Mucosa of stomach (tissue), 1 donor: ENCODE measurements at regions not wholly inside any gene's neighbourhood (a gene's known extent, or its start where the extent isn't known, plus 50 kb on each side); places are given as distances from the start of the nearest gene placed in this dataset.

Source experiments
- H3K27me3 ChIP-seq: one replicate; pipeline ENCODE4 v1.7.0; 2013; ENCODE audit warnings: mild to moderate bottlenecking, low read length; ENCODE audit not compliant: control insufficient read depth, insufficient read depth
- H3K36me3 ChIP-seq: one replicate; pipeline ENCODE4 v1.7.0; 2013; ENCODE audit warnings: low read length; ENCODE audit not compliant: control insufficient read depth, insufficient read depth
- H3K4me1 ChIP-seq: one replicate; pipeline ENCODE4 v1.7.0; 2013; ENCODE audit warnings: mild to moderate bottlenecking, low read length; ENCODE audit not compliant: control insufficient read depth, insufficient read depth
- H3K4me3 ChIP-seq: one replicate; pipeline ENCODE4 v1.7.0; 2013; ENCODE audit warnings: low read length
- H3K9ac ChIP-seq: one replicate; pipeline ENCODE4 v1.7.0; 2013; ENCODE audit warnings: mild to moderate bottlenecking, low read length, moderate library complexity
- H3K9me3 ChIP-seq: one replicate; pipeline ENCODE4 v1.7.0; 2013; ENCODE audit warnings: mild to moderate bottlenecking, low read length, moderate library complexity; ENCODE audit not compliant: control insufficient read depth
- donor health status: Pancreatic carcinoma.

DNA sequence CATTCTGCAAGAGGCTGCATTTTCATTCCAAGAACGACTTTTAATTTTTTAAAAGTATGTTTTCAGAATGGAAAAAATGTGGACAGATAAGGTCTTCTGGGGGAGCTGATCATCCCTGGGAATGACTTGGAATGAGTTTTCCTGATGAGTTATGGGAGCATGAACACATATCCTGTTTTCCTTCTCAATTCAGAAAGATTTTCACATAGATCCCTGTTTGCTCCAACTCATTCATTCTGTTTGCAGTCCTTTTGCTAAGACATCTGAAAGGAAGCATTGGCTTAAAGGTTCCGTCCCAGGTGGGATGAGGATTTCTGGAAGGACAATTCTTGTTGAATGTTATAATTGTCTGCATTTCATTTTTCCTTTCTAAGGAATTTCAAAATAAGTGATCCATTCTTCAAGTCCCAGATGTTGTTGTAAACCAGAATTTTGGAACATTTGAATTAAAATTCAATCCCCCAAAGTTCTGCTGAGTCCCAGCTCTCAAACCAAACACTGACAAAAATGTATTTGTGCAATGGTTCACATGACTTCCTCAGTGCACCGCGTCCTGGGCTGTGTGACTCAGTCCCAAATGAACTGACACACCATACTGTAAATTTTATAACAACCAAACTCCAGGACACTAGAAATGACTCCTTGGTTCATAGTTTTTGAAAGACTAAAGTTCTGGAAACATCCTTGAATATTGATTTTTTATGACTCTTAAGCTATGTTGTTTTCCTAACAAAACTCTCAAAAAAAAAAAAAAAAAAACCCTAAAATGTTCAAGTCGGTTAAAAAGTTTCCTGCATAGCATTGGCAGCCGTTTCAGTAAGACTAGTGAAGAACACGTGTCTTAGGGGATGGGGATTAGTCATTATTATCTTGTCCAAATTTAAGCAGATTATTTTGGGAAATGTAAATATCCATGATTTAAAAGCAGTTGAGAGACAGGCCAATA is 281.8 kb upstream of the TCF4 start:
- no peak overlapping the region for H3K4me3 ChIP-seq
- H3K9me3 ChIP-seq, result no peaks in the 10 kb centered on the region
- H3K4me1 ChIP-seq, result no peaks in the 10 kb centered on the region
- no peaks in the 10 kb centered on the region for H3K27me3 ChIP-seq
- H3K36me3 ChIP-seq, result no peaks in the 10 kb centered on the region
- H3K9ac ChIP-seq, result no peak overlapping the region

DNA sequence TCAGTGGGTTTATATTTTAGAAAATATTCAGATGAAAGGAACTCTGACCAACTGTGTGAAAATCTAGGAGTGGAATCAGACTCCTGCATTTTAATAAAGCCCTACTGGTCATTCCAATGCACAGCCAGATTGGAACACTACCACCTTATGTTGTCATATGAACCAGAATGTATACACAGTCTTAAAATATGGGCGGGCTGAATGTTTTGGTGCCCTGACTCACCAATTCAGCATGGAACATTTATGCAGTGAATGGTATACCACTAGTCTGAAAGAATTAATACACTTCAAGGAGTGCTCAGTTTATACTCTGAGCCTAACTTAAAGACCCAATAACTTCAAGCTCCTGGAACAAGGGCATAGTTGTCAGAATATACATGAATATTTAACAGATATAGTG is 280.9 kb upstream of the TCF4 start:
- H3K9me3 ChIP-seq, result no peaks in the 10 kb centered on the region
- H3K9ac ChIP-seq, result no peak overlapping the region
- no peaks in the 10 kb centered on the region for H3K27me3 ChIP-seq
- no peak overlapping the region for H3K4me3 ChIP-seq
- H3K4me1 ChIP-seq, result no peaks in the 10 kb centered on the region
- no peaks in the 10 kb centered on the region for H3K36me3 ChIP-seq

DNA sequence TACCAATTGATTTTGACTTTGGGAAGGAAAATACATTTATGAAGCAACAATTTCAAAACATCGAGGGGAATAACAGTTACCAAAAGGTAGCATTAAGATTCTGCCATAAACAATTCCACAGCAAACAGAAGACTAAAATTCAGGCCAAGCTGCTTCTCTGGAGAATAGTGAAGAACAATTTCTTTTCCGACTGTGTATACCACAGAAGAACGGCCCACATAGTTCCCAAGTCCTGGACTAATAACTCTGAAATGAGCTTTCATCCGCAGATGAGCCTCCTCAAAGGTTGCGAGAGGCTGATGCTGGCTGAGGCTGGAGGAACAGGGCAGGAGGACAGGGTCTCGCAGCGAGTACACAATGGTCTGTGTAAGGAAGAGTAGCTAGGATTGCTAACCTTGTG is 278.9 kb upstream of the TCF4 start:
- H3K27me3 ChIP-seq, result no peaks in the 10 kb centered on the region
- H3K4me3 ChIP-seq, result no peak overlapping the region
- no peaks in the 10 kb centered on the region for H3K9me3 ChIP-seq
- no peak overlapping the region for H3K9ac ChIP-seq
- H3K36me3 ChIP-seq, result no peaks in the 10 kb centered on the region
- H3K4me1 ChIP-seq, result no peaks in the 10 kb centered on the region

DNA sequence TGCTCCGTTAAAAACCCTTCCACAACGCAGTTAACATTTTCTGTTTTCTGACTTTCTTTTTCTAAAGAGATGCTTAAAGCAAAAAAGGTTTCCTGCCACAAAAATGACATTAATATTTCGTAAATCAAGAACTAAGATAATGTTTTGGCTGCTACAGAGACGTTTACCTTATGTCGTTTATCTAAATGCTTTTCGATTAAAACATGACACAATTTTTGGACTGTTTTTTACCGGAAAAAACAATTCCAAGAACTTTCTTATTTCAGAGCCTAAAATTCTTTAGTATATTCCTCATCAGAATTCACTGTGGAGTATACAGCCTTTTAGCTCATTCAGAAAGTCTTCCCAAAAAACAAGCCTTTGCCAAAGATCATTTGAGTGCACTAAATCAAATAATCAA is 278.0 kb upstream of the TCF4 start:
- H3K9ac ChIP-seq, result no peak overlapping the region
- H3K27me3 ChIP-seq, result no peaks in the 10 kb centered on the region
- H3K4me1 ChIP-seq, result no peaks in the 10 kb centered on the region
- H3K36me3 ChIP-seq, result no peaks in the 10 kb centered on the region
- H3K9me3 ChIP-seq, result no peaks in the 10 kb centered on the region
- no peak overlapping the region for H3K4me3 ChIP-seq

DNA sequence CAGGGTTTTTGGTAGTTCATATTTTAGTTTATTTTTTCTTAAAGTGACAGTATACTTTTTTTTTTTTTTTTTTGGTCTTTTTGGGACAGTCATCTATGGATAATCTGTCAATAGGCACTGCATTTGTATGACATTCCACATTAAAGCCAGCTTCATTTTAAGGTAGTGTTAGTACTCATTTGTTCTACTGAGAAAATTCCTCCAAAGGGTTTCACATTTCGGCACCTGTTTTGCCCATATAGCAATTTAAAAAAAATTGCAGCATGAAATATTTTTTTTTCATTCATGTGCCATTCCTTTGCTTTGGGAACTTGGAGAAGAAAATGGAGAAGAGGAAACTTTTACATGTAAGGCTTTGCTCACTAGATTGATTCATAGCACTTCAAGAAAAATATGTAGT is 276.3 kb upstream of the TCF4 start:
- Histone ChIP-seq H3K4me1 (no peaks in the 10 kb centered on the region), H3K9ac (no peak overlapping the region), H3K36me3 (no peaks in the 10 kb centered on the region), H3K9me3 (no peaks in the 10 kb centered on the region), H3K4me3 (no peak overlapping the region), H3K27me3 (no peaks in the 10 kb centered on the region)

DNA sequence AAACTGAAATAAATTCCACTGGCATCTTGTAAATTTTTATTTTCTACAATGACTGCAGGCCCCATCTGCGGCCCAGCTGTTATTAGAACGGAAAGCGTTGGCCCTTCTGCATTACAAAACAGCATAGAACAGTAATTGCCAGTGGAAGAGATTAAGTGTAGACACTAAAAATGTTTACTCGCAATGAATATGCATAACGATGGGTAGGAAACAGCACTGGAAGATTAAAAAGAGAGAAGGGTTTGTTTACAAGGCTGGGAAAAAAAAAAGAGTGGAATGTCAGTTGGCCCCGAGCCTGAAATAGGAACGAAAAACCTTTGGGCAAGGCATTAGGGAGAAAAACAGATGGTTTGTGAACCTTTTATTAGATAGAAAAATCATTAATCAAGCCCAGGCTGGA is 275.9 kb upstream of the TCF4 start:
- Histone ChIP-seq H3K27me3 (no peaks in the 10 kb centered on the region), H3K4me3 (no peak overlapping the region), H3K36me3 (no peaks in the 10 kb centered on the region), H3K9me3 (no peaks in the 10 kb centered on the region), H3K9ac (no peak overlapping the region), H3K4me1 (no peaks in the 10 kb centered on the region)

DNA sequence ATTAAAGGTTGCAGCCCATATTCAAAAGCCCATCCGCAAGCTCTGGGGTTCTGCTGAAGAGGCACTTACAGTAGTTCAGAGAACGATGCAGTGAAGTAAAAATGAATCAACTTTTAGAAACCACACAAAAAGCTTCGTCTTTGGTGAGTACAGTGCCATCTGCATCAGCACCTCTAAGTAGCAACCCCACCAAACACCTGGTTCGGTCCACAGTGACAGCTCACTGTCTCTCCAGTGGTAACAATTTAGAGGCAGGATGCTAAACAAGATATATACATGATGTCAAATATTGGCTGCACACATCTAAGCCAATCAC is 275.4 kb upstream of the TCF4 start:
- H3K9me3 ChIP-seq, result no peaks in the 10 kb centered on the region
- H3K27me3 ChIP-seq, result no peaks in the 10 kb centered on the region
- H3K9ac ChIP-seq, result no peak overlapping the region
- no peaks in the 10 kb centered on the region for H3K36me3 ChIP-seq
- no peak overlapping the region for H3K4me3 ChIP-seq
- H3K4me1 ChIP-seq, result no peaks in the 10 kb centered on the region

DNA sequence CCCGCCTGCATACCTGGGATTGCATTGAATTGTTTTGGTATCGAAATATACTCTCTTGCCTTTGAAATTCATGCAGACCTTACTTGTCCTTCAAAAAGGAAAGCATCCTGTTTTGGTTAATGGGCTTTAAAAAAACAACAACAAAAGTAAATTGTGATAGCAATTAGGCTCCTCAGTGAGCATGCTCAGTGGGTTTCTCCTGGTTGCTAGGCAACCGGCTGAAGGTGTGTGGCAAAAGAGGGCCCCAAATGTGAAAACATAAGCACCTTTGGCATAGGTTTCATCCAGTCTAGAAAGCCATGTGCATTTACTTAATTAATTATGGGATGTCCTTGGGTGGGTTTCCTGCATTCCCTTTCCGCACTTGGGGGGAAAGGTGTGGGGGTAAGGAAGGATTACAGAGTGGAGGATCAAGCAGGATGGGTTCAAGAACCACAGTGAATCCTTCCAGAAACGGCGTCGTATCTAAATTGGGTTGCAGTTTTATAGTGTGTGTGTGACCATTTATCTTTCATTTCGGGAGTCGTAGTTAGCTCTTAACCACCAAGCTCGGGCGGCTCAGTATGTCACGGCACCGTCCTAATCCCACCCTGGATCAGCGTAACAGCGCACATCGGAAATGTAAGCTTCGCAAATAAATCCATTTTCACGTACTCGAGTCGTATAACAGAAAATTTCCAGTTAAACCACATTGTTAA is 274.9 kb upstream of the TCF4 start:
- H3K36me3 ChIP-seq, result no peaks in the 10 kb centered on the region
- no peak overlapping the region for H3K4me3 ChIP-seq

DNA sequence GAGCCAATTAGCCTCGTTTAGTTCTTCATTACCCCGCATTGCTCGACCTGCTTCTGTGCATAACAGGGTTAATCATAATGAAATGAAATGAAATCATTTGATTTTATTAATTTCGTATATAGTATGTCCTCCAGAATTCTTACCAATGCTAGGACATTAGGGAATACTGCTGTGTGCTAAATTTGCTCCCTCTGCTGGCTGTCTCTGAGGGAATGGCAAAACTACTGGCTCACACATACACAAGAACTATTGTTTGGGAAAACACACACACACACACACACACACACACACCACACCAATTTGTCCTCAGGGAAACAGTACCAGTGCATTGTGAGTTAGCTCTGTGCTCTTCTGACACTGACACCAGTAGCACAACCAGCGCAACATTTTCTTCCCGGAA is 273.3 kb upstream of the TCF4 start:
- H3K36me3 ChIP-seq, result no peaks in the 10 kb centered on the region
- H3K9ac ChIP-seq, result no peak overlapping the region
- no peaks in the 10 kb centered on the region for H3K4me1 ChIP-seq
- no peaks in the 10 kb centered on the region for H3K9me3 ChIP-seq
- H3K4me3 ChIP-seq, result no peak overlapping the region
- H3K27me3 ChIP-seq, result no peaks in the 10 kb centered on the region

More for the DNA sequence above, 274.9 kb upstream of the TCF4 start:
- H3K9ac ChIP-seq, result no peak overlapping the region
- H3K27me3 ChIP-seq, result no peaks in the 10 kb centered on the region
- no peaks in the 10 kb centered on the region for H3K9me3 ChIP-seq
- H3K4me1 ChIP-seq, result no peaks in the 10 kb centered on the region

DNA sequence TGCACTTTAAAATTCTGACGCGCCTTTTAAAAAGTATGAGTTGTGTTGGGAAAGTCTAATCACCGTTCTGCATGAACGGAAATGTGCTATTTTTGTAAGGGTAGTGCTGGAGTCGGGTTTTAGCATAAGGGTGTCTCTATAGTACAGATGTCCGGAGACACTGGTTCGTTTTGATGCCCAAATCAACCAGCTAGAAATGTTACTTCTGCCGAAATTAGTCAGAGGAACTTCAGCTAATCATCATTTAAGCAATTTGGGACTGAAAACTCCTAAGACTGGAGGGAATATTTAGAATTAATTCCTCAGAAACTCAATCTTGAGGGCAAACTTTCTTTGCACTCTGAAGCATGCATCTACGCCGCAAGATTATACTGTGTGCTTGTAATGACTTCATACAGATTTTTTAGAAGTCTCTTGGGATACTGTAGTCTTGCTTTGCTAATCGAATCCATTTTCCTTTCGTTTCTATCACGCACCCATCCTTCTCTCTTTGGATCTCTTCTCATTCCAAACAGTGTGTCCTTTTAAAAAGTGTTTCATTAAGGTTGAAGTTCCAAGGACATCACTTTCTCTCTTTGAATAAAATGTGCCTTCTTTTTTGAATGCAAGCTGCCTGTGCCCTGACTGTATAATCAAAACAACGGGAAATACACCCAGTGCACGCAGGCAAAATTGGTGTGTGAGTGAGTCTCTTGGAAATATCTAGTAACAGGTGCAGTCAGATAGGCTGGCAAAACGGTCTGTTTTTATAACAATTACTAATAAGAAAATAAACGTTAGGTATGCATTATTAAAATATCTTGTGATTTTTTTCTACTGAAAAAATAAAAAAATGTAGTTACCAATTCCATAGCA is 270.9 kb upstream of the TCF4 start:
- Histone ChIP-seq H3K36me3 (no peaks in the 10 kb centered on the region), H3K4me1 (no peaks in the 10 kb centered on the region), H3K9ac (no peak overlapping the region), H3K9me3 (no peaks in the 10 kb centered on the region), H3K4me3 (no peak overlapping the region), H3K27me3 (no peaks in the 10 kb centered on the region)

DNA sequence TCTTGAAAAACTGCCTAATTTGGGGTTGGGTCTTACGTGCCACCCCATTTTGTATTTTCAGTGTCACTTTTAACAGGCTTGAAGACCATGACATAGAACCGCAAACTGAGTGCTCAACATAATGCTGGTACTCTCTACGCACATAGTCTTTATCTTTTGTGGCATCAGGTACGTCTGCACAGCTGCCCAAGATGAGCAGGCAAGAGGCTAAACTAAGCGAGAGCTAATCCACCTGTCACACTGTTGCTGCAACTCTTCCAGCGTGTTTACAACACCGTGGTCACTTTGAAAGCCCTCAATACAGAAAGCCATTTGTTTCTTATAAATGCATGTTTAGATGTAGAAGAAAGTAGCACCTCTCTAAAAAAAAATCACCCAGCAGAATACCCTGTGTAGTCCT is 270.0 kb upstream of the TCF4 start:
- Histone ChIP-seq H3K27me3 (no peaks in the 10 kb centered on the region), H3K9ac (no peak overlapping the region), H3K4me1 (no peaks in the 10 kb centered on the region), H3K36me3 (no peaks in the 10 kb centered on the region), H3K4me3 (no peak overlapping the region), H3K9me3 (no peaks in the 10 kb centered on the region)

DNA sequence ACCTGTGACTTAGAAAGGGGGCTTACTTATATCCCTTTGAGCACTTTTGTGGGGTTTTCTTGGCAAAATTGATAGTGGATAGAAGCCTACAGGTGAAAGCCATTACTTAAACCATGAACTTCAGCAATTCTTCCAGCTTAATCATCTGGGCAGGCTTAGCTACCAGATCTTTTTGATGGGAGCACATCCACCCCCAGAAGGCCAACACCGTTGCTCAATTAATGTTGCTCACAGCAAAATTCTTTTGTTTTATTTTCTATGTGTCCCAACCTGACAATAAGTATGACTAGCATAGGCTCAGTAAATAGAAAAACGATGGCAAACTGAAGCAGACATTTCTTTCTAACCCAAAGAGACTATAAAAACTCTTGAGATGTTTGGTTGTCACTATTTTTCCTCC is 269.4 kb upstream of the TCF4 start:
- no peaks in the 10 kb centered on the region for H3K36me3 ChIP-seq
- no peaks in the 10 kb centered on the region for H3K4me1 ChIP-seq
- no peak overlapping the region for H3K4me3 ChIP-seq
- H3K9me3 ChIP-seq, result no peaks in the 10 kb centered on the region
- no peaks in the 10 kb centered on the region for H3K27me3 ChIP-seq
- H3K9ac ChIP-seq, result no peak overlapping the region
